ENCODE measurements at regions not wholly inside any gene's neighbourhood (a gene's known extent, or its start where the extent isn't known, plus 50 kb on each side); places are given as distances from the start of the nearest gene placed in this dataset.

DNA sequence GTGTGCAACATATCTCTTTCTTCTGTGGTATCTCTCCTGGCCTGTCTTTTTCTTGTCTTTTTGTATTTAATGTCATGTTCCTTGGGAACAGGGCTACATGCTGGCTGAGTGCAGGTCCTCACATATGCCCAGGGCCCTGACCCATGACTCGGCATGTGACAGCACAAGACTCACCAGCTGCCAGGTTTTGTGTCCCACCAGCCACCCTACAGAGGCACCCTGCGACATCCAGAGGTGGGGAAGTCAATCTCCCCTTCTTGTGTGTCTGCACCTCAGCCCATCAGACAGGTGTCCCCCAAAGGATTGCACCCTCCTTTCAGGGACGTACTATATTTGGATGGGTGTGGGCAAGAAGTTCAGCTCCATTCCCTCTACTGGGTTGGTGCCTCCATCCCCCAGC, 576.3 kb downstream of the RNF144B start:
- DNase-seq (ENCODE audit: low read depth) = no peak

DNA sequence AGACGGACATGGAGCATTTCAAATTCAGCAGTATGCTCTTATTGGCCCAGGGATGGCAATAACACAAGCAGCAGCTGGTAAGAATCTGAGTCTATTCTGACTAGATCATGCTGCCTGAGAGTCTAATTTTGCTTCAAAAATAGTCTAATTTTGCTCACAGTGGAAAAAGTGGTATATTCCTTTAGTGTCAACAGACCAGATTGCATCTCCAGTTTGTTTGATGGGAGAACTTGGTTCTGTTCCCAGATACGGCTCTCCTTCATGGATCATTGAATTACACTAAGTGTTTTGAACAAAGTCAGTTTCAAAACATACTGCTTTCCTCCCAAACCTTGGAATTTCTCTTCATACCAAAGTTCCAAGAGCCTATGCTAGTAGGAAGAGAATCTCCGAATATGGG, 586.1 kb downstream of the RNF144B start:
- DNase-seq (ENCODE audit: low read depth) = no peak

DNA sequence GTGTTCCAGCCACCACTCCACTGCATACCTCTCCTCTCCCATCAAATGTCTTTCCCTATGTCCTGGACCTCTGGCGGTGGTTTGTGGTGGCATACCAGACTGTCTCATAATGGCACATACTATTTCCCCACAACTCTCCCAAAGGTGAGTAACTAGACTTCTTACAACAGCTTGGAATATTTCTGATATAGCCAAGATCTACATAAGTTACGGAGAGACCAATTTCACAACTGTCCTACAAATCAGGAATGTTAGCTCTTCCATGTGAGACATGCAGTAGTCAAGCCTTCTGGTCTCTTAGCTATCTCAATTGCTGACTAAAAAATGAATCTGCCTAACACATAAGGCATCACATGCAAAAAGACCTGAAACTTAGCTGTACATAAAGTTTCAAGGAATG, 588.9 kb downstream of the RNF144B start:
- DNase-seq (ENCODE audit: low read depth) = no peak

DNA sequence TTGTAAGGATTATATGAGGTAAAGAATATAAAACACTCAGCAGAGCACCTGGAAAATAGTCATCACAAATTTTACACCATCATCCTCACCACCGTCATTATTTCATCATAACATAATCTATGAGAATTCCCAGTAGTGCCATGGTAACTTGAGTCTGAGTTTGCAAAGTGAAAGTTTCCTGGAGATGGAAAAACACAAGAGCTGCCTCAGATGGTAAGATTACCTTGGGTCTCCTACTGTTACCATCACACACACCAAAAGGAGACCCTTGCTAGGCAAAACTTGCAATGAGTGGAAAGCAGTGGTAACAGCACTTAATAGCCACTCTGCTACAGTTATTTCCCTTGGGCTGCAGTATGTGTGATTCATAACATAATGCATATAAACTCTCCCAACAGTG, 589.8 kb downstream of the RNF144B start:
- DNase-seq (ENCODE audit: low read depth) = no peak

DNA sequence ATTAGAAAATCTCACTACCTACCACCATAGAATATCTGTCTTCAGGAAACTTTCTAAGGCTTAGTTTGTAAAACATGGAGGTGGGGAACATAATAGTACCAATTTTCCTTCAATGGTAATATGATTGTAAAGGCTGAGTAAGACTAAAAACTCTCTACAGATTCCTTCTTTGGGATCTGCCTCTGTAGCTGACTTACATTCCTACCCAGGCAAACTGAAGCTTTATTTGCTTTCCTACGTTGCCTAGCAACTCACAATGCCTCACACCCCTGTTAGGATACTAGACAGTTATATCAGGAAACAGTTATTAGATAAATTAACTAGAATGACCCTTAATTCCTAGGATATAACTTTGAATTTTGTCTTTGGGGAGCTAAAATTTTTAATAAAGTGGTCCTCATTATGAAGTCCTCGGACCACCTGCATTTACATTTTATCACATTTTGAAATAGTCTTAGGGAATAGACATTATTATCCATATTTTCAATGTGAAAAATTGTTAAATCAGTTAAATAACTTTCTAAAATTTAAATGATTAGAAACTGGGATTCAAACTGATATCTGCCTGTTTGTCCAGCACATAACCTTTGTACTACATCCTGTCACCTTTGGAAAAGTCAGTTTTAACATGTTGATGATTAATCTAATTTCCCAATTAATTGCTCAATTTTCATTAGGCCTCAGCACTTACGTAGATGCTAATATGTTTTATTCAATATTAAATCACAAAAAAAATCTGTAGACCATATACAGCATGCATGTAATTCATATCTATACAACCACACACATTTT, 591.4 kb downstream of the RNF144B start:
- no peak for DNase-seq (ENCODE audit: low read depth)

DNA sequence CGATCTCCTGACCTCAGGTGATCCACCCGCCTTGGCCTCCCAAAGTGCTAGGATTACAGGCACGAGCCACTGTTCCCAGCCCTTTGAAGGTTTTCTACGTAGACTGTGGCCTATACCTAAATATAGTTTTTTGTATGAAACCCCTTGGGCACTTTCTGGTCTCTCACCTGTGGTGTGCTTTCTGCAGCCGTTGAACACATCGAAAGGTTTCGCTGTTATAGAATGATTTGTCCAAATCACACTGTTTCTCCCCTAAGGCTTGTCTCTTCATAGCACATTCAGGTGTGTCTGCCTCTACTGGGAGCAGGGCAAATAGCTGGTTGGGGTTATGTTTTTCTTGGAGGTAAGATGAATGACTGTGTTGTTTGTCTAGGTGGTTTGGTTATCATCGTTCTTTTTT, 597.9 kb downstream of the RNF144B start:
- DNase-seq (ENCODE audit: low read depth) = no peak

DNA sequence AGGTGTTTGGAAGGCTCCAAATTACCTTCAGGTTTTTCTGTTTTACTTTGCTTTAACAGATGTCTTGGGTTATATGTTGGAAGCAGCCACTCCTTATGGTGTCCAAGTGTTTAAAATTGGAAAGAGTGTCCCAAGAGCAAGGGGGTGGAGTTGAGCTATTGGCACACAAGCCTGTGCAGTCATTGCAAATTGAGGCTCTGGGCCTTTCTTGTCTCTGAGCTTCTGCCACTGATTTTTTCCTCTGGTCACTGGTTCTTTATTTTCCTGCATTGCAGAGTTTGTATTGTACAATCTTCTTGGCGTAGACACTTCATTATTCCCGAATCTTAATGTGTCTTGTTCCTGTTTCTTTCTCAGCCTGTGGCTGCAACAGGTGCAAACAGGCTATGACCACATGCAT, 598.8 kb downstream of the RNF144B start:
- no peak for DNase-seq (ENCODE audit: low read depth)

DNA sequence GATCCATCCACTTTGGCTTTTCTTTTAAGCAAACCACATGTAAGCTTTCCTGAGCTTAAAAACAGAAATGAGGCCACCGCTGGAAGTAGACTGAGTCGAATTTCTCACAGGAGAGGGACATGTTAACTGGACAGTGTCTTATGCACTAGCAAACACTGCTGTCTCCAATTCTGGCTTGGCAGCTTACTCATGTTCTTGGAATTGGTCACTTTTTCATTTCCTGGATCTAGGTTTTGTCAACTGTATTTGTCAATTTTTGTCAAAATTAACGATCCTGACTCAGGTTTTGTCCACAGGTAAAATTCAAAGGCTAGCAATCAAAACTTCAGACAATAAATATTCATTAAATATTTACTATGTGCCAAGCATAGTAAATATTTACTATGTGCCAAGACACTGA, 601.5 kb downstream of the RNF144B start:
- no peak for DNase-seq (ENCODE audit: low read depth)

DNA sequence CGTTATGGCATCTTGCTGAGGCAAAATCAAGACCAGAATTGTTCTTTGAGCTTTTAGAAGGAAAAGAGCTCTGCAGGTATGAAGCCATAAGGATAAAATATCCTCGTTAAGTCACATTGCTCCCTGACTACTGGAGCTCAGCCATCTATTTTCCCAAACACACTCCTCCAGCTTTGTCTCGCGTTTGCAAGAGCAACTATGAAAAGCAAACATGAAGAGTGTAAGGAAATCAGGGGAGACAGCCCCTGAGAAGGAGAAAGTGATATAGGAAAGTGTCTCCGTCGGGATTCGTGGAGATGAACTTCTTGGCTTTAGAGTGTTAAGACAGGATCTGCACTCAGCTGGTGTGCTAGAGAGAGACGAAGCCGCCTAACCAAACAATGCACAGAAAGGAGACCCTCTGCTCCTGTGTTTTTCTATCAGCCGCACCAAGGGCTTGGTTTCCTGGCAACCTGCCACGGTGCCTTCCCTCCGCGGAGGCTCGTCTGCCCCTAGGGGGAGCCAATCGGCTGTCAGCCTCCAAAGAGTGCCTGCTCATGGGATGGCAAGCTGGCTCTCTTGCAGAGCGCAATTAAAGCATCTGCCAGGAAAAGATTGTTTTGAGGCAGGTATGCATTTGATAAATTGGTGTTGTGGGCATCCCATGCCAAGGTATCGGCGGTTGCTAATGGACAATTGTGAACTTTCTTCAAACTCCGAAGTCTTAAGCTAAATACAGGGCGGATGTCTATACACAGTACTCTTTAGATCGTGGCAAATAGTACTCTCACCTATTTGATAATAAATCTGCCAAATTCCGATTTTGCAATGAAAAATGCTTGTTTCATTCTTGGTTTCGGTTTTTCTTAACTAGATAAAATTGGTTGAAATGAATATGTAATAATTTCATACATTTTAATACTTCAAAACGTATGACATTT, 603.2 kb downstream of the RNF144B start:
- DNase-seq (ENCODE audit: low read depth) = no peak

DNA sequence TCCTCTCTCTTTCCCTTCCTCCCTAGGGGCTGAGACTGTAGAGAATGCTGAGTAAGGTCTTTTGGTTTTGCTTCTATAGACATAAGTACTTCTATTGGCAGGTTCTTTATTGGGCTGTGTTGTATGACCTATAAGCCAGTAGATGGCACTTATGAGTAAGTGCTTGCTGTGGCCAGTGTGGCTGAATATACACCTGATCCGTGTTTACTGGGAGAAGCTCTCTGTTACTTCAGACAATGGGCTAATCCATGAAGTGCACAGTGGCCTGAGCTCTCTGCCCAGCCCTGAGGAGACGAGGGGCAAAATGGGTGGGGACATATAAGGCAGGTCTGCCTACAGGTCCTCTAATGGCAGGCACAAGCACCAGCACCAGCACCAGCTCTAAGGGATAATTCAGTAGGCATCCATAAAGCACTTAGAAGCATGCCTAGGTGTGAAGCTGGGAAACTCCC, 610.3 kb downstream of the RNF144B start:
- no peak for DNase-seq (ENCODE audit: low read depth)

DNA sequence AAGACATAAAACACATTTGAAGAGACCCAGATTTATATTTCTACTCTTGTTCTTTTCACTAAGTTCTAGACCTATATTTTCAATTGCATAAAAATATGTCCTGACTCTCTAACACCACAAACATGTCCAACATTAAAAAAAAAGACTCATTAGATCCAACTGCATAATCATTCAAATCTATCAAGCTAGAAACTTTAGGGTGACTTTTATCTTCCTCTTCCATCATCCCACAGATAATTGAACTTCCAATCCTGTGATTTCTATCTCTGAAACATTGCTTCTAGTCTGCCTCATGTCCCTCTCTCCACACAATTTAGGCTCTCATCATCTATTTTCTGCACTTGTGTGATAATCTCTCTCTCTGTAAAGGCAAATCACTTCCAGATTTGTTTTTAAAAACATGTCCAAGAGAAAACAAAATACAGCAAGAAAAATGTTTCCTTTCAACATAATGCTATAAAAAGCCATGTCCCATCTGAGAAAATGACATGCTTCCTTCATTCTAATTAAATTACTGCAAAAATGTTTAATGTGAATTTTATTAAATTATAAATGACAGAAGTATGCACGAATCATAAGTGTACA, 615.9 kb downstream of the RNF144B start:
- no peak for DNase-seq (ENCODE audit: low read depth)

DNA sequence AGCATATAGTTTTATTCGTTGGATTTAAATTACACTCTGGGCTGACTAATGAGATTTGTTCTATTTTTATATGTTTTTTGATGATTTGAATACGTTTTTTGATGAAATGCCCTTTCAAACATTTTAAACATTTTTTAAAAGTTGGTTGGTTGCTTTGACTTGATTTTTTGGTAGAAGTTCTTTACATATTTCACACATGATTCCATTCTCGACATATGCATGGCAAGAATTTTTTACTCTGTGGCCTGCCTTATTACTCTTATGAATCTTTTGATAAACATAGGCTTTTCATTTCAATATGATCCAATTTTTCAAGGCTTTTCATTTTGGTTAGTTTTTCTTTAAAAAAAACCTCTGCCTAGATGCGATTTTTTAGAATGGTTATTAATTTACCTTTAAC, 617.0 kb downstream of the RNF144B start:
- DNase-seq (ENCODE audit: low read depth) = no peak

DNA sequence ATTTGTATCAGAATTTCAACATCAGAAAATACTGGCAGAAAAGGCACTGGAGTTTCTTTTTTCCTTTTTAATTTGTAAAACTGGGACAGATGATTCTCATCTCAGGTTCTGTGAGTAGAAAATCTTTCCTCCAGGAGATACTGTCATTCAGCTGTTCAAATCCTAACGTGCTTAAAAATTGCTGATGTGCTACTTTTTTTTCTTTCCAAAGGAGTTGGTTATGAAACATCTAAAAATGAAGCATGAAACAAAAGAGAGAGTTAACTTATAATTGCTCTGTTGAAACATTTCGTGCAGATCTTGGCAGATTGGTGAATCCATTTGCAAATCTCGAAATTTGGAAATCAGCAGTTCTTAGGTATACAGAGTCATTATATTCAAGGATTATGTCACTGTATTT, 622.6 kb downstream of the RNF144B start:
- DNase-seq (ENCODE audit: low read depth) = no peak

DNA sequence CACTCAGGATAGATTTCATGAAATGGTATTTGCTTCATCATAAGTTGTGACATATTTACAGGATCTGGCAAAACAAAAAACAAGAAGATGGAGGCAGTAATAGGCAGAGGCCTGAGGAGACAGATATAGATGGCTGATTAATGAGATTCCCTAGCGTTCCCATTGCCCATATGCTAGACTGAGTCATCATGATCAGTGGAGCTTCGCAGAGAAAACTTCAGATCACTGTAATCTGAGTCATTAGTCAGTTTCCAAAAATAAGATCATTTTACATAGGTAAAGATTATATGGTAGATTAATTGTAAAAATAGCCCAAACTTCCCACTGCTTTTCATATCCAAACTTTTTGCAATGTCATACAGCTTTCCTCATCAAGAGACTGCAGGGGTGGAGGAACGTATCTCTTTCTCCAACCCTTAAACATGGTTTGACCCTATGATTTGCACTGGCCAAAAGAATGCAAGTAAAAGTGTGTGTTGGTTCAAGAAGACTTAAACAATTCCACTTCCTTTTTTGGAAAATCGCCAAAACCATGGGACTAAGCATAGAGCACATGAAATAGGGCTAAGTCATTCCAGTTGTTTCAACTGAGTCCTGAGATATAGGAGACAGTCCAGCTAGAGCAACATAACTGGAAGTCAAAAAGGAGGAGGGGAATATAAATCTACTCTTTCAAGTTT, 626.0 kb downstream of the RNF144B start:
- DNase-seq (ENCODE audit: low read depth) = no peak

DNA sequence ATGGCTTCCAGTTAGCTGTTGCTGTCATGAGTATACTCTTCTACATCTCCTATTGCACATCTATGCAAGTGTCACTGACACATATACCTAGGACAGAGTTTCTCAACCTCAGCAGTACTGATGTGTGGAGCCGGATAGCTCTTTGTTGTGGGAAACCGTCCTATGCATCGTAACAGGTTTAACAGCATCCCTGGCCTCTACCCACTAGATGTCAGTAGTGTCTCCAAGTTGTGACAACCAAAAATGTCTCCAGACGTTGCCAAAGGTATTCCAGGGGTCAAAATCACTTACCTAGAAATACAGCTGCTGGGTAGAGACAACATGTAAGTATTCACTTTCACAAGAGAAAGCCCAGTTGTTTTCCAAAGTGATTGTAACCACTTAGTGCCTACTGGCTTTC, 637.6 kb downstream of the RNF144B start:
- no peak for DNase-seq (ENCODE audit: low read depth)

DNA sequence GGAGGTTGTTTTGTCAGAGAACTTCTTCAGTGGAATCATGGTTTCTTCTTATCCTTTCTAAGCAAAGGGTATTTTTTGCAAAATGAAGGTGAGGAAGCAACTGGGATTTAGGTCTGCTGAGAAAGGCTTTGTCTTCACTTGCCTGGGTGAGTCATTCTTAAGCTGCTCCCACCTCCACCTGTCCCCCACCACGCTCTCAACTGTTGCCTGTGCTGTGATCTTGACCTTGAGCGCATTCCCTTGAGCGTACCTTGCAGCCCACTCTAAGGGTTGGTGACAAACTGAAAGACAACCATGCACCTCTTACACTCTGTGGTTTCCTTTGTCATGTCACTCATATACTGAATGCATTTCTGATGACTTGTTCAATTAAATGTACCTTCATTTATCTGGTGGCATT, 641.1 kb downstream of the RNF144B start:
- no peak for DNase-seq (ENCODE audit: low read depth)

DNA sequence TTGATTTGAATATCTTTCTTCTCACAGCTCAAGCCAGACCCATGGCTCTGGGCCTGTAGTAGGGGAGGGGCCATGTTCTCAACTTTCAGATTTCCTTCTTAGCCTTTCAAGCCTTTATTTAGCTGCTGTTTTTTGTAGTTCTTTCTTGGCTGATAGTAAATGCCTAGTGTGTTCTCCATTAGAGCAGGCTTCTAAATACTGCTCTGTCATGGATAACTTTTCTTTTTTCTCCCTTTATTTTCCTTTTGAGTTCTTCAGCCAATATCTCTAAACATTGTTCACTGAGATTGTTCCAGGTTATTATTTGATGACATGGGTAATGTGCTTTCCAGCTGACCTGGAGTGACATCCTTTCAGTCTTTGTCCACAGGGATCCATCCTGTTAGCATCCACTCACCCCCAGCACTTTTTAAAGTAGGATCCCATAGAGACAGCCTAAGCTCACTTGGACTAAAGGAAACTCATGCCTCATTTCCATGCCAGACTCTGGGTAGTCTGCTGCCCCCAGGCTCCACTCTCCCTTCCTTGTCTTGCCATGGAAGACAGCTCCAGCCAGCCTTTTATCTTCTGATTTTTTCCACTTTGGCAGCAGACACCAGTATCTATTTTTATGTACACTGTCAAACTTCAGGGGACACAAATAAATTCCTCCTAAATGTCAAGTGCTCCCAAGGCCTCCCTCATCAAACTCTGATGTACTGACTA, 645.6 kb downstream of the RNF144B start:
- DNase-seq (ENCODE audit: low read depth) = no peak

DNA sequence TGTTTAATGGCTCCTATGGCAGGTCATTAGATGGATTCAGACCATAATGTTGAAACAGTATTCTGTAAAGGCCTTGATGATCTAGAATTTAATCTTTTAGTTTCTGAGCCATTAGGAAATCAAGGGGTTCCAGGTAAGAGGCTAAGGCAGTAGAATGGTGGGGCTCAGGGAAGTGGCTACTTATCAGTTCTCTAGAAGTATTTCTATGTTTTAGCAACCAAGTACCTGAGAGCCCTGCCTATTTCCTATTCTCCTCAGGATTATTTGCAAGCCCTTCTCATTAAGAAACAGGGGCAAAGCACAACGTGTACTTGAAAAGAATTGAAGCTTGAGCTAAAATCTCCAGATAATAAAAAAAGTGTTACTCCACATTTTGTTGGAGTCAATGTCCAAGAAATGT, 646.5 kb downstream of the RNF144B start:
- no peak for DNase-seq (ENCODE audit: low read depth)

DNA sequence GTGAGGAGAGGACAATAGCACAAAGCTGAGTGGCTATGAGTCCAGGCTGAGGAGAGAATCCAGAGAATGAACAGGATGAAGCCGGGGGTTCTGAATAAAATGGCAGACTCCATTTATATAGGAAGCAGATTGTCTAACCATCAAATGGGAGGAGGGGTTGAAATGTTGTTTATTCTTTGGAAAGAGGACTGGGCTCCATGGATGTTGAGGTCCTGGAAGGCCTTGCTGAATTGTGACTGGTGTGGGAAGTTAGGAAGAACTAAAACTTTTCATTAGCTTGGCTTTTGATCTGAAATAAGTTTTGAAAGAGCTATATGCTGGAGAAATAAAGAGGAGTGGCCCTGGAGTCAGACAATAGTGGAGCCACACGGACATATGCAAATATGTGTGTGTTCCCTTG, 647.8 kb downstream of the RNF144B start:
- no peak for DNase-seq (ENCODE audit: low read depth)

DNA sequence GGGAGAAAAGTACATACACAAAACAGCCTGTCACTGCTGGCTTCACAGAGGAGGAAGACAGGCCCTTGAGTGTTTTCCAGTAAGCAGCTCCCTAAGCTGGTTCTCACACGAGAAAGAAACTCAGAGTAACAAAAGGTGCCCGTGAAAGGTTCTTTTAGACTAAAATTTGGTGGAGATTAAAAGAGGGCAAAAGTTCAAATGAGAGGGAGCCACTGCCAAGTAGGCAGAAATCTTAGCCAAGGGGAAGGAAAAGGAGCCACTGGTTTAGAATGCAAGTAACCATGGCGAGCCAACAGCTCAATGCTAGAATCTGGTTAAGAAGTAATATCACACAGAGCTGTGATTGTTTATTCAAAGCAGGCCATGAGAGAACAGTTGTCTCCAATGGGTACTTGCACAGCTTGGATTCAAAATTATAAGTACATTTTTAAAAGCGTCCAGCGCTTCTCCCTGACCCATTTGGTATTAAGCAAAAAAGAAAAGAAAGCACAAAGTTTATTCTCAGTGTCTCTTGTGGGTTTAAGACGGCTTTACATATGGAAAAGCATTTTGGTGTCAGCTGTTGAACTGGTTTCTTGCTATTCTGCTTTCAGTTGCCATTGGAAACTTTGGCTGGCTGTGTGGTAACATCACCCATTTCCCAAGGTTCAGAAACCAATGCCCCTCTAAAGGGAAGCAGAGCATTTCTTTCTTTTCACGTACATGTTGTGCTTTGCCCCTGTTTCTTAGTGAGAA, 648.5 kb downstream of the RNF144B start:
- no peak for DNase-seq (ENCODE audit: low read depth)

DNA sequence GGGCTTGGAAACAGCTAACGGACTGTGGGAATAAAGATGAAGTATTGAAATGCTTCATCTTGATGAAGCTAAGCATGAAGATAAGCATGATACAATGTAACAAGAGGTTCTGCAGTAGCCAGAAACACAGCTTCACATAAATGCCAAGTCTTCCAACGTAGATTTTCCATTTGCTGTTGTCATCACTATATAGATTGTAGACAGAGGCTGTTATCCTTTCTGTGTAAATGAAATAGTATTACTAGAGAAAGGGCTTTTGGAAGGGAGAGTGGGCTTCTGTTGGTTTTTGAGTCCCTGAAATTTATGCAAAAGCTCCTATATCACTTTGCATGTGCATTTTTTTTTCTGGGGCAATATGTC, 649.0 kb downstream of the RNF144B start:
- DNase-seq (ENCODE audit: low read depth) = no peak
